GM18858 (cell line): ENCODE measurements at regions not wholly inside any gene's neighbourhood (a gene's known extent, or its start where the extent isn't known, plus 50 kb on each side); places are given as distances from the start of the nearest gene placed in this dataset.

Experiments used
- ATAC-seq: cut with Tn5 transposase; IDR thresholded peaks from one replicate; pipeline ENCODE4 v1.9.1; 2021; ENCODE audit not compliant: unreplicated experiment

GRCh38 chr3:168534761-168535160 lies 439.0 kb upstream of the GOLIM4 start:
- ATAC-seq: no peak

GRCh38 chr3:168533600-168533999 lies 437.9 kb upstream of the GOLIM4 start:
- ATAC-seq: no peak

GRCh38 chr3:168532135-168532534 lies 436.4 kb upstream of the GOLIM4 start:
- no peak for ATAC-seq

GRCh38 chr3:168531116-168531515 lies 435.4 kb upstream of the GOLIM4 start:
- ATAC-seq: no peak

- no peak for ATAC-seq
Measured at GRCh38 chr3:168524129-168524528, 428.4 kb upstream of the GOLIM4 start.

- no peak for ATAC-seq
Measured at GRCh38 chr3:168517249-168518071, 421.7 kb upstream of the GOLIM4 start.

- no peak for ATAC-seq
Measured at GRCh38 chr3:168514252-168514651, 418.5 kb upstream of the GOLIM4 start.

- ATAC-seq: no peak
Measured at GRCh38 chr3:168512802-168513201, 417.1 kb upstream of the GOLIM4 start.

- ATAC-seq: no peak
Measured at GRCh38 chr3:168511428-168512014, 415.8 kb upstream of the GOLIM4 start.

GRCh38 chr3:168506589-168506988 lies 410.9 kb upstream of the GOLIM4 start:
- ATAC-seq: no peak

- no peak for ATAC-seq
Measured at GRCh38 chr3:168501570-168501969, 405.8 kb upstream of the GOLIM4 start.

- no peak for ATAC-seq
Measured at GRCh38 chr3:168498194-168498593, 402.5 kb upstream of the GOLIM4 start.

- ATAC-seq: no peak
Measured at GRCh38 chr3:168497741-168498140, 402.0 kb upstream of the GOLIM4 start.

GRCh38 chr3:168497183-168497582 lies 401.5 kb upstream of the GOLIM4 start:
- no peak for ATAC-seq

- ATAC-seq: no peak
Measured at GRCh38 chr3:168495932-168496331, 400.2 kb upstream of the GOLIM4 start.

- no peak for ATAC-seq
Measured at GRCh38 chr3:168495270-168495669, 399.5 kb upstream of the GOLIM4 start.

GRCh38 chr3:168493412-168494205 lies 397.9 kb upstream of the GOLIM4 start:
- no peak for ATAC-seq

- ATAC-seq: no peak
Measured at GRCh38 chr3:168490981-168491380, 395.3 kb upstream of the GOLIM4 start.

- no peak for ATAC-seq
Measured at GRCh38 chr3:168489301-168489700, 393.6 kb upstream of the GOLIM4 start.

GRCh38 chr3:168485936-168486335 lies 390.2 kb upstream of the GOLIM4 start:
- ATAC-seq: no peak

GRCh38 chr3:168476360-168476980 lies 380.7 kb upstream of the GOLIM4 start:
- no peak for ATAC-seq
